ENCODE measurements at regions not wholly inside any gene's neighbourhood (a gene's known extent, or its start where the extent isn't known, plus 50 kb on each side); places are given as distances from the start of the nearest gene placed in this dataset.

DNA sequence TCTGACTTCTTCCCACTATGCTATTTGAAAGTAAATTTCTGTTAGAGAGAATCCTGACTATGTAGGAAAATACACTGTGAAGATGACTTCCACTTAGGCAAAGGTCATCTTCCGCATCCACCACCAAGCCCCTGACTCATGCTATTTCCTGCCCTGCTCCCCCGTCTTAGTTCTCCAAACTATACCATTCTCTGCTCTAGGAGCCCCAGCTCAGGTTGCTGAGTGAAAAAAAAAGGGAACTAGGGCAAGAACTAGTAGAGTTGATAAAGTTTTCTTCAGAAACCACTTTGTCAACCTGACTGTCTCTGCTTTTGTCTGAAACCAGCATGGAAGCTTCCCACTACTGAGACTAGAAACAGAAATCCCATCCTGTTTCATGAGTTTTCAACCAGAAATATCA lies 96.9 kb downstream of the EVX1 start:
- Histone ChIP-seq H3K79me2 (ENCODE audit: insufficient read depth) (no peaks in the 10 kb centered on the region), H3K27ac (ENCODE audit: low read depth in 2 of 2, low read length in 1 of 2) (no peak overlapping the region), H3K9me2 (no peaks in the 10 kb centered on the region), H3K9me3 (no peaks in the 10 kb centered on the region), H3K4me2 (no peak overlapping the region), H3K27me3 (ENCODE audit: insufficient read depth) (peaks cover 43% of the 10 kb centered on the region), H3K4me1 (ENCODE audit: control insufficient read depth in 1 of 2, insufficient read depth in 2 of 2, low read depth in 1 of 2, low read length in 1 of 2) (no peaks in the 10 kb centered on the region), H3K9ac (no peak overlapping the region), H2AFZ (ENCODE audit: low read depth) (no peak overlapping the region), H3F3A (replicated peaks; ENCODE audit: insufficient read depth) (no peaks in the 10 kb centered on the region), H4K20me1 (ENCODE audit: insufficient read depth) (no peaks in the 10 kb centered on the region), H3K4me3 (ENCODE audit: low read depth in 2 of 2, low read length in 1 of 2) (no peak overlapping the region), H3K36me3 (replicated peaks in 1 of 2; ENCODE audit: control insufficient read depth in 1 of 2, insufficient read depth in 2 of 2, low read length in 1 of 2) (no peaks in the 10 kb centered on the region)
- 25% methylated on average over 2 of the region's 2 CpGs for WGBS (ENCODE audit: low lambda C conversion rate)
- DNase-seq: no peak
- ChIA-PET CTCF (interaction anchor here (1.5 kb wide), 1 partner anchor 11 kb away, joined by 4 read pairs; no protein-coding TSS in a partner anchor), POLR2A (interaction anchor here (0.6 kb wide), 1 partner anchor 26 kb away, joined by 3 read pairs; no protein-coding TSS in a partner anchor)
- TF ChIP-seq, protein P1, sequence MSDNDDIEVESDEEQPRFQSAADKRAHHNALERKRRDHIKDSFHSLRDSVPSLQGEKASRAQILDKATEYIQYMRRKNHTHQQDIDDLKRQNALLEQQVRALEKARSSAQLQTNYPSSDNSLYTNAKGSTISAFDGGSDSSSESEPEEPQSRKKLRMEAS (IDR thresholded peaks at IDR 0.05; ENCODE audit: low read depth): no peak
- no peak for TF ChIP-seq TAF1 (IDR thresholded peaks at IDR 0.05; ENCODE audit: borderline replicate concordance, low read depth, low read length)
- no peak for TF ChIP-seq EP300 (IDR thresholded peaks at IDR 0.05; ENCODE audit: borderline replicate concordance in 1 of 2, low read depth in 1 of 2, low read length in 1 of 2)
- no peak for TF ChIP-seq GABPA (IDR thresholded peaks at IDR 0.05; ENCODE audit: low read depth)
- TF ChIP-seq, protein P2, sequence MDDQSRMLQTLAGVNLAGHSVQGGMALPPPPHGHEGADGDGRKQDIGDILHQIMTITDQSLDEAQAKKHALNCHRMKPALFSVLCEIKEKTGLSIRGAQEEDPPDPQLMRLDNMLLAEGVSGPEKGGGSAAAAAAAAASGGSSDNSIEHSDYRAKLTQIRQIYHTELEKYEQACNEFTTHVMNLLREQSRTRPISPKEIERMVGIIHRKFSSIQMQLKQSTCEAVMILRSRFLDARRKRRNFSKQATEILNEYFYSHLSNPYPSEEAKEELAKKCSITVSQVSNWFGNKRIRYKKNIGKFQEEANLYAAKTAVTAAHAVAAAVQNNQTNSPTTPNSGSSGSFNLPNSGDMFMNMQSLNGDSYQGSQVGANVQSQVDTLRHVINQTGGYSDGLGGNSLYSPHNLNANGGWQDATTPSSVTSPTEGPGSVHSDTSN (IDR thresholded peaks at IDR 0.05): no peak

DNA sequence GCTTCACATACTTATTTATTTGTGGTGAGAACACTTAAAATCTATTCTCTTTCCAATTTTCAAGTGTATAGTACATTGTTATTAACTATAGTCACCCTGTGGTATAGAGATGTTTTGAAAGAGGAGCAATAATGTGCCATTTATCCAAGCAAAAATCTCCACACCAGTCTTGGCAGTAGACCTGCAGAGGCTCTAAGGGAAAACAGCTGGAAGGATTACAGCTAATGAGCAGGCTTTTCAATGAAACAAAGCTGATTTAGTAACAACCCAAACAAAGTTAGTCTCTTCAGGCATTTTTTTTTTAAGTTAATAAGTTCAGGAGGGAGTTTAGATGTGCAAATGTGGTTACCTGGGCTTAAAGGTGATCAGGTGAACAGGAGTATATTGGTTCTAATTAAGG lies 101.9 kb downstream of the EVX1 start:
- Histone ChIP-seq H3F3A (replicated peaks; ENCODE audit: insufficient read depth) (no peaks in the 10 kb centered on the region), H2AFZ (ENCODE audit: low read depth) (no peak overlapping the region), H4K20me1 (ENCODE audit: insufficient read depth) (no peaks in the 10 kb centered on the region), H3K9me3 (no peaks in the 10 kb centered on the region), H3K27me3 (ENCODE audit: insufficient read depth) (peaks cover 57% of the 10 kb centered on the region; the same call in 1 of the 2 replicates), H3K27ac (ENCODE audit: low read depth in 2 of 2, low read length in 1 of 2) (no peak overlapping the region), H3K9me2 (no peaks in the 10 kb centered on the region), H3K79me2 (ENCODE audit: insufficient read depth) (no peaks in the 10 kb centered on the region), H3K4me1 (ENCODE audit: control insufficient read depth in 1 of 2, insufficient read depth in 2 of 2, low read depth in 1 of 2, low read length in 1 of 2) (no peaks in the 10 kb centered on the region; a peak in 1 of 4 replicates), H3K9ac (no peak overlapping the region), H3K36me3 (replicated peaks in 1 of 2; ENCODE audit: control insufficient read depth in 1 of 2, insufficient read depth in 2 of 2, low read length in 1 of 2) (no peaks in the 10 kb centered on the region), H3K4me3 (ENCODE audit: low read depth in 2 of 2, low read length in 1 of 2) (no peak overlapping the region), H3K4me2 (no peak overlapping the region)
- CTCF ChIA-PET: interaction anchor here (1.0 to 1.7 kb wide), 3 partner anchors 10 to 676 kb away, joined by 3 to 4 read pairs (median 3); no protein-coding TSS in a partner anchor
- no peak for DNase-seq
- POLR2A ChIA-PET: no interaction called here
- TF ChIP-seq RCOR1 (IDR thresholded peaks at IDR 0.05; ENCODE audit: low read length) (no peak), RXRA (IDR thresholded peaks at IDR 0.05; ENCODE audit: borderline replicate concordance, low read depth) (no peak), SIN3A (IDR thresholded peaks at IDR 0.05; ENCODE audit: borderline replicate concordance, low read depth, low read length) (no peak), EZH2phosphoT487 (IDR thresholded peaks at IDR 0.05; ENCODE audit: borderline replicate concordance, low read depth) (no peak), MXI1 (IDR thresholded peaks at IDR 0.05; ENCODE audit: low read depth, low read length) (no peak), FOXJ3 (CRISPR knock-in tag; IDR thresholded peaks at IDR 0.05) (no peak), FOSL2 (IDR thresholded peaks at IDR 0.05; ENCODE audit: borderline replicate concordance, low read depth) (no peak), EP300 (IDR thresholded peaks at IDR 0.05; ENCODE audit: borderline replicate concordance in 1 of 2, low read depth in 1 of 2, low read length in 1 of 2) (no peak)
- TF ChIP-seq, protein P3, sequence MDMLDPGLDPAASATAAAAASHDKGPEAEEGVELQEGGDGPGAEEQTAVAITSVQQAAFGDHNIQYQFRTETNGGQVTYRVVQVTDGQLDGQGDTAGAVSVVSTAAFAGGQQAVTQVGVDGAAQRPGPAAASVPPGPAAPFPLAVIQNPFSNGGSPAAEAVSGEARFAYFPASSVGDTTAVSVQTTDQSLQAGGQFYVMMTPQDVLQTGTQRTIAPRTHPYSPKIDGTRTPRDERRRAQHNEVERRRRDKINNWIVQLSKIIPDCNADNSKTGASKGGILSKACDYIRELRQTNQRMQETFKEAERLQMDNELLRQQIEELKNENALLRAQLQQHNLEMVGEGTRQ (IDR thresholded peaks at IDR 0.05; ENCODE audit: borderline replicate concordance, low read depth, low read length): no peak
- TF ChIP-seq, protein P1 (IDR thresholded peaks at IDR 0.05; ENCODE audit: low read depth): no peak
- TF ChIP-seq, protein P4, sequence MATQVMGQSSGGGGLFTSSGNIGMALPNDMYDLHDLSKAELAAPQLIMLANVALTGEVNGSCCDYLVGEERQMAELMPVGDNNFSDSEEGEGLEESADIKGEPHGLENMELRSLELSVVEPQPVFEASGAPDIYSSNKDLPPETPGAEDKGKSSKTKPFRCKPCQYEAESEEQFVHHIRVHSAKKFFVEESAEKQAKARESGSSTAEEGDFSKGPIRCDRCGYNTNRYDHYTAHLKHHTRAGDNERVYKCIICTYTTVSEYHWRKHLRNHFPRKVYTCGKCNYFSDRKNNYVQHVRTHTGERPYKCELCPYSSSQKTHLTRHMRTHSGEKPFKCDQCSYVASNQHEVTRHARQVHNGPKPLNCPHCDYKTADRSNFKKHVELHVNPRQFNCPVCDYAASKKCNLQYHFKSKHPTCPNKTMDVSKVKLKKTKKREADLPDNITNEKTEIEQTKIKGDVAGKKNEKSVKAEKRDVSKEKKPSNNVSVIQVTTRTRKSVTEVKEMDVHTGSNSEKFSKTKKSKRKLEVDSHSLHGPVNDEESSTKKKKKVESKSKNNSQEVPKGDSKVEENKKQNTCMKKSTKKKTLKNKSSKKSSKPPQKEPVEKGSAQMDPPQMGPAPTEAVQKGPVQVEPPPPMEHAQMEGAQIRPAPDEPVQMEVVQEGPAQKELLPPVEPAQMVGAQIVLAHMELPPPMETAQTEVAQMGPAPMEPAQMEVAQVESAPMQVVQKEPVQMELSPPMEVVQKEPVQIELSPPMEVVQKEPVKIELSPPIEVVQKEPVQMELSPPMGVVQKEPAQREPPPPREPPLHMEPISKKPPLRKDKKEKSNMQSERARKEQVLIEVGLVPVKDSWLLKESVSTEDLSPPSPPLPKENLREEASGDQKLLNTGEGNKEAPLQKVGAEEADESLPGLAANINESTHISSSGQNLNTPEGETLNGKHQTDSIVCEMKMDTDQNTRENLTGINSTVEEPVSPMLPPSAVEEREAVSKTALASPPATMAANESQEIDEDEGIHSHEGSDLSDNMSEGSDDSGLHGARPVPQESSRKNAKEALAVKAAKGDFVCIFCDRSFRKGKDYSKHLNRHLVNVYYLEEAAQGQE (IDR thresholded peaks at IDR 0.05; ENCODE audit: low read depth, low read length): no peak
- TF ChIP-seq, protein P2 (IDR thresholded peaks at IDR 0.05): no peak

Data from SK-N-SH (cell line).